Inflammatory macrophage (primary cell): ENCODE measurements at regions not wholly inside any gene's neighbourhood (a gene's known extent, or its start where the extent isn't known, plus 50 kb on each side); places are given as distances from the start of the nearest gene placed in this dataset.

Experiments
- DNase-seq, 2 donors: peaks; one replicate each; pipeline ENCODE4 v3.0.0-alpha.2; 2020 to 2022

- no peak for DNase-seq
These were observed 280.9 kb upstream of the TBX3 start for GRCh38 chr12:114964841-114965240.

DNA sequence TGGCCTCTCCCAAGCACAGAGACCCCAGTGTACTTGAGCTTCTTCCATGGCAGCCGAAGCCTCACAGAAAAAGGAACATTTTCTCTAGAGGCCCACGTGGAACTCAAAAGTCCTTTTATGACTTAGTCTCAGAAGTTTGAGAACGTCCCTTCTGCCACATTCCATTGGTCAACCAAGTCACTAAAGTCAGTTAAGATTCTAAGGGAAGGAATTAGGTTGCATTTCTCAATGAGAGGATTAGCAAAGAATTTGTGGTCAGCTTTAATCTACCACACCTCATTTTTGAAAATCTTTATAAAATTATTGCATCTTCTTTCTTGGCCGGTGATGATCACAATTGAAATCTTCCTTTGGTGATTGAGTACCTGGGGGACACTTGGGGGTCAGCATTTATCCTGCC lies 279.9 kb upstream of the TBX3 start:
- DNase-seq = no peak

DNA sequence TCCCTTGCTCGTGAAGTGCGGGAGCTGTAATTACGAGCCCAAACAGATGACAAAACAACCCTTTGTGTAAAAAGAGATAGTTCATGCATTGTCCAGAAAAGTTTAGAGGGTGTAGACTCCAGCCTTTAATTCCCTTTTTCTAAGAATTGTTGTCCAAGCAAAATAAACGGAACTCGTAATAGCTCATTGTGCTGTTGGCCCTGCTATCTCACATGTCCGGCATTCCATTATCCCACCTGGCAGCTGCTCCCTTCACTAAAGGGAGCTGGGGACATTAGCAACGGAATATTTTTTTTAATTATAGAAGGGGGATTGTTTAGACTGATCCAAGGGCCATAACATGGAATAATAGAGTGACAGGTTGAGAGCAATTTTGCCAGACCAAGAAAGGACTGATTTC lies 277.5 kb upstream of the TBX3 start:
- no peak for DNase-seq

DNA sequence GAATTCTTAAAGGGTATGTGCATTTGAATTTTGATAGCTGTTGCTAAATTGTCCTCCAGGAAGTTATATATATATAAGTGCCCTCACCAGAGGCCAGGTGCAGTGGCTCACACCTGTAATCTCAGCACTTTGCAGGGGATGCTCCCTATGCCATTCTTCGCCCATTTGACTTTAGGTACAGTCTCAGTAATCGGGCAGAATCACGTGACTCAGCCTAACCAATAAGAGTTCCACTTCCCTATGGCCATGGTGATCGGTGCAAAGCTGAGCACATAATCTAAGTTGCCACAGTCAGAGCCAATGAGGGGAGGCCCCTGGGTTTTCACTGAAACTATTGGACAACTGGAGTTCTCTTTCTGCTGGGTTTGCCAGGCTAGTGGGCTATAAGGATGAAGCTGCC lies 274.6 kb upstream of the TBX3 start:
- DNase-seq = no peak

- DNase-seq = no peak
These were observed 273.2 kb upstream of the TBX3 start for GRCh38 chr12:114957225-114957624.

DNA sequence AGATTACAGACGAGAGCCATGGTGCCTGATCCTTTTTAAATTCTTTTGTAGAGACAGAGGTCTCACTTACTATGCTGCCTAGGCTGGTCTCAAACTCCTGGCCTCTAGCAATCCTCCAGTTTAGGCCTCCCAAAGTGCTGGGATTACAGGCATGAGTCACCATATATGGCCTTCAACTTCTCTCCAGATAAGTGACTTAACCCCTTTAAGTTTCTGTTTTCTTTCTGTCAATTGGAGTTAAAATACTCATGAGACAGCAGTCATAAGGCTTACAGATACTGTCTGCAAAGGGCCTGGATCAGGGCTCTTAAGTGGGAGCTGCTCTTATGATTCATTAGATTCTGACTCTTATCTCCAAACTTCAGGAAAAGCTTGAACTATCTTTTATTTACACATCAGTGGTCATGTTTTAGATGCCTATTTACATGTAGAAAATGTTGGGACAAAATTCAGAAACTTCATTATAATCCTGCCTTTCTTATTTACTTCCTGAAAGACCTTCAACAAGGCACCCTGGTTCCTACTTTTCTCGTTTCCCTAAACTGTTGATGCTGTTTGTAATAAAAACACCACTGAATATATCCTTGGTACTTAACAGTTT lies 271.5 kb upstream of the TBX3 start:
- peak; percentile 23 to 32 for DNase-seq

DNA sequence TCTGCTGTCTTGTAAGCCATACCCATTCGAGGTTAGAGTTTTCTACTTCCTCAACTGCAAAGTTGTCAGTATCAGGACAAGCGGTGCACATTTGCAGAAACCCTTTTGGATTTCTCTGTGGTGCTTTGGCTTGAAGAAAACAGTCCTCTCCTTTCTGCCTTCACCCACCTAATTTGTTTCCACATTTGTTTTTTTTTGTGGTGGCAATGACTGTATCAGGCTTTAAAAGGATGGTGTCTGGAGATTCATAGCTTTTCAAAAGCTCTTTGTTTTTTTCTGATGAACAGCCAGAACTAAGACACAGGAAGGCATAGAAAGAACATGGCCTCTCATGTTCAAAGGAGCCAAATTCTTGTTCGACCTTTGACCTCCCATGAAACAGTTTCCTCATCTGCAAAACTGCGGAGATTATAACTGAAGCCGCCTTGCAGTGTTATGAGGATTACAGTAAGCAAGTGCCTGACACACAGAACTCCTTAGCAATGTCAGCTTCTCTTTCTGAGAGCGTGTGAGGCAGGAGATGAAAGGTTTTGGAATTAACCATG lies 270.6 kb upstream of the TBX3 start:
- DNase-seq = no peak

DNA sequence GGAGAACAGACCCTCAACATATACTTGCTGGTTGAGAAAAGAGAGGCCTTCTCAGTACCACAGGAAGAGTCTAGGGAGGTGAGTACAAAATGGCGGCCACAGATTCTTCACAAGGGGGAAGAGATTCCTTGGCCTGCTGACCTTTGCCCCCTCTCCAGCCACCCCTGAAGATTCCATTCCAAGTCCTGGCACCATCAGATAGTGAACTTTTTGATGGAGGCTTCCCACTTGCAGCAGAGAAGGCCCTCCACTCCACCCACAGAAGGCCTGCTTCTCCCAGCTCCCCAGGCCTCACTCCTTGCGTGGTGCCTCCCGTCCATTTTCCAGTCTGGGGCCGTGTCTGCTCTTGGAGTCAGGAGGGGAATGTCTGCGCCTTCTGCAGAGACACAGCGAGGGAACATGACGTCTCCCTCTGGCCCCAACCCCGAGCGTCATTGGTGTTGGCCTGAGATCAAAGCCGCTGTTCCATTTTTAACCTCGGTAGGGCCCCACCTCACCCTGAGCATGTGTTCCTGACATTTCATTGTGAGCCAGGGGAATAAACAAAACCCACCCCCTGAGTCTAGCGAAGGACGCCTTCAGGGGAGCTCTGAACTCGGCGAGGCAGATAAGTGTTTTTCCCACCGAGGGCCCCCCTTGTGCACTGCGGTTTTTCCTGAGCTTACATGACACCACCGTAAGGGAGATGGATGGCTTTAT lies 268.7 kb upstream of the TBX3 start:
- DNase-seq = no peak

DNA sequence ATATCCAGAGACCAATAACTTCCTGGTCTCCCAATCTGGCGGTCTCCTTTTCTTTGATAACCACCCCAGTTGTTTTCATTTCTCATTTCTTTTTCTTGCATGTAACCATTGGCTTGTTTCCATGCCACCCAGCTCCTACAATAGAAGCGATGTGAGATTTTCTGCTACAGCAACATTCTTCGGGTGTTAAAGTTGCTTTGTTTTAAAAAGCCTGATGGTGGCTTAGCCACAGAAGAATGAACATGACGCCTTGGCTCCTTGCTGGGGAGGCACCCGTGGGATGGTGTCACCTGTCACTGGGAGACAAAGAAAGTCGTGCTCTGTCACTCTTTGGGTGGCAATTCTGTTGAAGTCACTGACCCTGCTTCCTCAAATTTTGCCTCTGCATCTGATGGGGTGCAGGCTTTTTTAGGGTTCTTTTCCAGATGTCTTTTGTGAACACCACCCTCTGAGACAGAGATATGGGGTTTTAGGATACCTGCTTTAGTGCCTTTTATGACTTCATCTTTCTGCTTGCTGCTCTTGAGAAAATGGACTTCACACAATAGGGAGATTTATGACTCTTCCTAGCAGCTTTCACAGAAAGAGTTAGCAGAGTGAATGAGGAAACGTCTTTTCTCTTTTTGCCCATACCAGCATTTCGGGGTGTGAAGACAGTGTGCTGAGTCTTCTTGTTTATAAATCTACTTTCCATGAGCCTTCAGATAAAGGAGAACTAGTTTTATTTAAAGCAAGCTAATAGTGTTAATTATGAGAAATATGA lies 265.3 kb upstream of the TBX3 start:
- DNase-seq = no peak

DNA sequence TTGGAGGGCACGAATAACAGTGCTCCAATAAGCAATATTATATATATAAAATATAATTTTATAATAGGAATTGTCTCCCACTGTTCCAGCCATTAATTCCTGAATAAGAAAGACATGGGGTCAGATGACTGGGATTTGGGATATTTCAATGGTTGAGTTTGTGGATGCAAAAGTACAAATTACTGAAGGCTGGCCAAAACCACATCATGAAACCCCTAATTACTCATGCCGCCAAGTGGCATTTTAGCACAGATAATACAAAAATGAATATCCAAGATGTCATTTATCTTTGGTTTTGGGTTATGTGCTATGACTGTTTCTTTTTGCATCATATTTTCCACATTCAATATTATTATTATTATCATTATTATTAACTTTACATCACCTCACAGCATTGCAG lies 261.4 kb upstream of the TBX3 start:
- no peak for DNase-seq

DNA sequence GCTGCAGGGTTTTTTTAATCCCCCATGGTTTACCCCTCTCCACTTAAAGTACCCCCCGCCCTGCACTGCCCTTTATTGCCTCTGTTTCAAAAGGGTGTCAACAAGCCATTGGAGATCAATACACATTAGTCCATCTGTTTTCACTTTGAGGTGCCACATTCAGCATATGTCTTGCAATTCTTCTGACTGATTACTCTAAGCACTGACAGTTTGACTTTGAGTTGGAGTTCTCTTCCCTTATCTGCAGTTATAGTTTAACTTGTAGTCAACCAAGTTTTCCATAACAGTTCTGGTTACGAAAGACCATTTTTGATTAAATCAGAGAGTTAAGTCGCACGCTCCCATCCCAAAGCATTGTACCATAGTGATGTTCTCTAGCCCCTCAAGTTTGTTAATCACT lies 260.8 kb upstream of the TBX3 start:
- no peak for DNase-seq

- no peak for DNase-seq
These were observed 259.6 kb upstream of the TBX3 start for GRCh38 chr12:114943601-114944000.

DNA sequence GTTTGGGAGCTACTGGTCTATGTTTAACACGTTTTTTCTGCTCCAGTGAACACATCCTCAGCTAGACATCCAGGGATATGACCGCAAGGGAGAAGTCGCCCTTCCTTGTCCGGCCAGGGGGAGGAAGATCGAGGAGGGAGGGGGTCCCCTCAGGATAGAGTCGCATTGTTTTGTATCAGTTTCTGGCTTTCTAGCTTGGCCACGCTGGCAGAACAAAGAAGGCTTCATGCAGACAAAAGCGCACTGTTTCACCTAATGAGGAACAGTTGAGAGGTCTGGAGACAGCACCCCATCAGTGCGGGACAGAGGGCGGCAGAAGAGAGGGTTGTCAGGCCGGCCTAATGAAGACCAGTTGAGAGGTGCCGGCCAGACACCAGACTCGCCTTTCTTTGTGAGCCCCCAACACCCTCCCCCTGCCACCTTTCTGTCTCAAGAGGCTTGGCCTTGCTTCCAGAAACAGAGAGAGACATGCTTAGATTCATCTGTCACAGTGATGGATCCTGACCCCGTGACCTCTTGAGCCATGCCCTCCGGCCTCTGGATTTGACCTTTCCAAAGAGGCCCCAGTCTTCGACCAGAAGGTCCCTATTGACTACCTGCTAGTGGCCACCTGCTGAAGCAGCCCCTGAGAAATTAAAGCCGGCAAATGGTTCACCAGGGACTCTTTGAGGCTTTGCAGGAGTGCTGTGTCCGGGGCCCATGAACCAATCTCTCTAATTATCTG lies 254.7 kb upstream of the TBX3 start:
- no peak for DNase-seq

DNA sequence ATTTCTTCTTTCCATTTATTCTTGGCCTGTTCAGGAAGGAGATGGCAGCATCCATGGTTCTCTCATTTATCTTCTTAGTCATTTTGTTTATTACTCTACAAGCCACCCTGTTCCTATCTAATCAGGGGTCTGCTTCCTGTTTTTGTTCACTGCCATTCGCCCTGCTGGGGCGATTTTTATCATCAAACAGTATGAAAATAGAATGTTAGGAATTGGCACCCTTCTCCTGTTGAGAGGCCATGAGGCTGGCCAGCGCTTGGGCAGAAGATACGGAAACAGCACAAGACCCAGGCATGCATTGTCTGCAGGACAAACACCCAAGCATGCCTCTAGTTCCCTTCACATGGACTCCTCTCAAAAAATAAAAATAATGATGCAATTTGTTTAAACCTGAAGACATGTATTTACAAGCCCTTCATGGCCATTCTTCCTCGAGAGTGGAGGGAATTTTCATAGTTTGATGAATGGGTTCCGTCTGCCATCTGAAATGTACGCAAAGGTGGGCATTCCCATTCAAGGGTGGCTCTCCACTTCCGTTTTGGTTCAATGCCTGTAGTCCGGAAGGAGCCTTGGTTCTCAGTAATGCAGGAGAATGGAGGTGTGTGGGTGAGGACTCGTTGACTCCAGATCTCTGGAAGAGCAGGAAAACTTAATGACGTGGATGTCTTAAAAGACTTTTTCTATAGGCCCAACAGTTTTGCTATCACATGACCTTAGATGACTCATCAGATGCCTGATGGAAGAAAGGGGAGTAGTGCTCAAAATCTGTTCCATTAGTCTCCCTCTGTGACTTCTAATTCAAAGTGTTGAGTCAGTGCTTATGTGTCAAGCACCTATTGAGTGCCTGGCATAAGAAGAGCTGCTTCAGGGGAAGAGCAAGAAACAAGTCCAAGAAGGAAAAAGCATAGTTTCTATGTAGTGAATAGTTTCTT lies 252.4 kb upstream of the TBX3 start:
- DNase-seq = no peak

GRCh38 chr12:114935658-114936057 lies 251.7 kb upstream of the TBX3 start:
- no peak for DNase-seq

DNA sequence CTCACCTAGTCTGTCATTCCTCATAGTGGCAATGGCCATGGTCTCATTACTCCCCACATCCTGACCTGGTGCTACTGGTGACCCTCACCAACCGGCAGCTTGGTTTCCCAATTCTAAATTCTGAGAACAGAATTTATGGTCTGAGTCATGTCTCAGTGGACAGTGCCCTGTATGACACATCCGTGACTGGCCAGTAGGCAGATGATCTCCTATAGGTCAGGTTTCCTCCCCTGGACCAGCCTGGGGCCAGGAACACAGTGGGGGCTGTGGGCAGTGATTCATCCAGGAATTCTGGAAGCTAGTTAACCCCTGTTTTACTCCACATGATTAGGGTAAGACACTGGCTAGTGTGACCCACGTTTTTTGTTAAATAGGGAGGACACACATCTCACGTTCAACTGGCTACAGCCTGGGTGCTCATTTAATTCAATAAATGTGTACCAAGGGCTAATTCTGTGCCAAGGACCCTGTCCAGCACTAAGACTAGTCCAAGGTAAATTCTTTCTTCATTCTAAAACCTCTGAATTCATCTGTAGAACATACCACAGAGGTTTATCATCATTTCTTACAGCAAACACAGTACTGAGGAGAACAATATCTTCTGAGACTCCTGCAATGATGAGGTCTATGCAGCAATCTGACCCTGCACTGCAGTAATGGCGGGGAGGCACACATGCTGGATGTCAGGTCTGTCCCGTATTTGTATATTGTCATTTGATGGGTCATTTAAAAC lies 249.6 kb upstream of the TBX3 start:
- DNase-seq = no peak

DNA sequence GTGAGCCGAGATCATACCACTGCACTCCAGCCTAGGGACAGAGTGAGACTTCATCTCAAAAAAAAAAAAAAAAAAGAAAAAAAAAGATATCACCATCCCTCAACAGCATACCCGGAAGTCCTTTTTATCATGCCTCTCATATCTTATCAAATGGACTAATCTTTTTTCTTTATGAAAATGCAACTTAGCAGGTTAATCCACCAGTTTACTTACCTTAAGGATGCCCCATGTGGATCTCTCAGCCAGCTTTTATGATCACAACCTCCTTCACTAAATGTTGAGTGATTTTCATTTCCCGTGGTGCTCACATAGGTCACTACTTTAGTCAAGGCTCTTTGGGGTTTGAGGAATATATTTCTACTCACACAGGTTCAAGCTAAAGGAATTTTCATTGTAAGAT lies 248.8 kb upstream of the TBX3 start:
- DNase-seq = no peak

GRCh38 chr12:114931025-114931424 lies 247.1 kb upstream of the TBX3 start:
- DNase-seq = no peak

- DNase-seq = no peak
These were observed 242.4 kb upstream of the TBX3 start for GRCh38 chr12:114926341-114926740.

DNA sequence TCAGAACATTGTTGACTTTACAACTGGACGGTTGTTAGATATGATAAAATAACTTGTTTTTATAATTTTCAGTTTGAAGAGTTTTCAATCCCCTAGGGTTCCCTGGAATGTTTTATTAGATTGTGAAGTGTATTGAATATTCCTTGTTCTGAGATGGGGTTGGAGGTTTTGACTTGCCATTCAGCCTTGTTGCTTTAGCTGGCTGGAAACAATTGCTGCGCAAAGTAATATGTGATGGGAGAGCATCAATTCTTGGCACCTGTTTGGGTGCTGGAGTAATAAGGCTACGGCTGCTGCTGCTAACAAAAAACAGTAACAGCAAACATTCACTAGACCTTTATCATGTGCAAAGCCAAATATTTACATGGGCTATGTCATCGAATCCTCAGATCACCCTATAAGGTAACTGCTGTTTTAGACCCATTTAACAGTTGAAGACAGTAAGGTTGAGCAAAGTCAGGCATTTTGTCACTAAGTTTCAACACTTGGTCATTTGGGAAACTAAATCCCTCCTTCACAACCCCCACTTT lies 241.0 kb upstream of the TBX3 start:
- DNase-seq = no peak

DNA sequence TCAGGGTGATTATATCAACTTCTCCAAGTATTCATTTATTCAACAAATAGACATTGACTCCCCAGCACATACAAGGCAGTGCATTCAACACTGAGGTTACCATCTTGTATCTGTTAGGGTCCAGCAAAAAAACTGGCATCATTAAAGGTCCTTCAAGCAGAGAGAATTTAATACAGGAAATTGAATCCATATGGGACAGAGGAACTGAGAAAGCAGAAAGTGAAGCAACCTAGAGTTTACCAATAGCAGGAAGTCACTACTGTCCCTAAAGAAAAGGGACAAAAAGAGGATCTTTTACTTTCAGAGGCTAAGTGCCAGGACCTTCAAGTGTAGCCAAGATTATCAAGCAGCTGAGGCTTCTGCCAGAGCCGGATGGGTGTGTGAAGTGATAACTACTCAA lies 237.8 kb upstream of the TBX3 start:
- DNase-seq = peak; percentile 57 to 58
